OCI-LY7 (cell line): ENCODE measurements at regions not wholly inside any gene's neighbourhood (a gene's known extent, or its start where the extent isn't known, plus 50 kb on each side); places are given as distances from the start of the nearest gene placed in this dataset.
"Not testable (repeated sequence)": the region's sequence is repeated elsewhere in the genome, so short reads cannot be mapped to it uniquely, and the experiment has no call there.

ENCODE experiments used
- BruUV-seq: library from RNA; stranded (reverse); fragments of 400-500 nt; replicated peaks from 2 replicates; lab custom pipeline; 2021; lab: Mats Ljungman, UMichigan
- CTCF ChIA-PET: fragments of 300-600 bp; sonication (Branson Sonifier 250); formaldehyde crosslinking; loops from one replicate; lab custom pipeline; 2022; ENCODE audit warnings: antibody characterized with exemption; ENCODE audit not compliant: unreplicated experiment; lab: Charles Lee
- POLR2A ChIA-PET: fragments of 300-600 bp; sonication (Branson Sonifier 250); formaldehyde crosslinking; loops from one replicate; lab custom pipeline; 2022; ENCODE audit warnings: antibody characterized with exemption; lab: Charles Lee
- DNase-seq: peaks from one replicate; pipeline ENCODE4 v3.0.0-alpha.2; 2015; ENCODE audit warnings: low spot score
- H2AFZ ChIP-seq: fragments of 200-600 bp; sonication (generic), shearing (Covaris generic); 2 replicates; pipeline ENCODE4 v1.6.1; 2014; ENCODE audit warnings: mild to moderate bottlenecking, antibody characterized with exemption, low read length, moderate library complexity
- H3K27ac ChIP-seq: fragments of 200-600 bp; sonication (generic); 2 replicates; pipeline ENCODE4 v1.5.1; 2014; ENCODE audit warnings: mixed run types, low read depth, mild to moderate bottlenecking, moderate library complexity, low read length, inconsistent platforms; ENCODE audit not compliant: poor library complexity, severe bottlenecking
- H3K36me3 ChIP-seq: fragments of 200-600 bp; sonication (generic); 2 replicates; pipeline ENCODE4 v1.6.1; 2014; ENCODE audit warnings: mild to moderate bottlenecking, antibody characterized with exemption, low read length, moderate library complexity, mixed read lengths; ENCODE audit not compliant: insufficient read depth
- H3K4me1 ChIP-seq: fragments of 200-600 bp; sonication (generic); 2 replicates; pipeline ENCODE4 v1.5.1; 2014; ENCODE audit warnings: mild to moderate bottlenecking, low read length; ENCODE audit not compliant: insufficient read depth, poor library complexity, severe bottlenecking
- H3K4me2 ChIP-seq: fragments of 200-600 bp; sonication (generic); 2 replicates; pipeline ENCODE4 v1.6.1; 2014; ENCODE audit warnings: mild to moderate bottlenecking, low read length
- H3K4me3 ChIP-seq: fragments of 200-600 bp; sonication (generic); 2 replicates; pipeline ENCODE4 v1.5.1; 2014; ENCODE audit warnings: mild to moderate bottlenecking, low read depth, low read length; ENCODE audit not compliant: poor library complexity, severe bottlenecking
- H3K79me2 ChIP-seq: fragments of 200-600 bp; sonication (generic); 2 replicates; pipeline ENCODE4 v1.6.1; 2016; ENCODE audit warnings: low read depth, mild to moderate bottlenecking, low read length, moderate library complexity, mixed read lengths; ENCODE audit not compliant: insufficient read depth
- H3K9me2 ChIP-seq: fragments of 200-600 bp; sonication (generic); 2 replicates; pipeline ENCODE4 v1.6.1; 2016; ENCODE audit warnings: mild to moderate bottlenecking, low read length, mixed read lengths; ENCODE audit not compliant: insufficient read depth
- H3K9me3 ChIP-seq: fragments of 200-600 bp; sonication (generic); 2 replicates; pipeline ENCODE4 v1.6.1; 2014; ENCODE audit warnings: mild to moderate bottlenecking, mixed run types, low read length, mixed read lengths
- H4K20me1 ChIP-seq: fragments of 200-600 bp; sonication (generic); 2 replicates; pipeline ENCODE4 v1.6.1; 2014; ENCODE audit warnings: mild to moderate bottlenecking, antibody characterized with exemption, low read length, moderate library complexity, mixed read lengths; ENCODE audit not compliant: insufficient read depth
- CTCF ChIP-seq: fragments of 200-600 bp; sonication (generic); conservative IDR thresholded peaks from 2 replicates; pipeline ENCODE4 v1.5.1; 2014; ENCODE audit warnings: mild to moderate bottlenecking, antibody characterized with exemption, low read length, moderate library complexity, mixed read lengths
- EZH2phosphoT487 ChIP-seq: fragments of 200-600 bp; sonication (generic); IDR thresholded peaks from 2 replicates; pipeline ENCODE4 v1.6.1; 2018; ENCODE audit warnings: low read depth, borderline replicate concordance, mild to moderate bottlenecking, mixed run types, antibody characterized with exemption, low read length, moderate library complexity, mixed read lengths
- intact Hi-C: fragments of 100-400 bp; cut with micrococcal nuclease; formaldehyde crosslinking; loops from one replicate; pipeline ENCODE4 v1.10.0; 2022; ENCODE audit not compliant: unreplicated experiment

- Histone ChIP-seq H3K4me1 (peaks cover 14% of the 10 kb centered on the region), H2AFZ (no peak overlapping the region), H3K27ac (no peak overlapping the region), H3K9me3 (no peaks in the 10 kb centered on the region), H4K20me1 (no peaks in the 10 kb centered on the region), H3K4me2 (no peak overlapping the region), H3K79me2 (no peaks in the 10 kb centered on the region), H3K9me2 (no peaks in the 10 kb centered on the region), H3K36me3 (no peaks in the 10 kb centered on the region), H3K4me3 (no peak overlapping the region)
- DNase-seq = no peak
- intact Hi-C loops = no loop called here
- ChIA-PET CTCF (no interaction called here), POLR2A (interaction anchor here (0.6 to 1.7 kb wide), 3 partner anchors 25 to 1053 kb away, joined by 3 to 5 read pairs (median 5); no protein-coding TSS in a partner anchor)
- TF ChIP-seq EZH2phosphoT487 (no peak), CTCF (no peak)
- BruUV-seq = no TSS peak
Measured at GRCh38 chr18:35810520-35810919, 162.0 kb upstream of the RMP24 start.

GRCh38 chr18:35811896-35812295 is 160.6 kb upstream of the RMP24 start:
- ChIA-PET CTCF (no interaction called here), POLR2A (interaction anchor here (0.7 kb wide), 1 partner anchor 31 kb away, joined by 3 read pairs; no protein-coding TSS in a partner anchor)
- Histone ChIP-seq H3K79me2 (no peaks in the 10 kb centered on the region), H3K4me2 (no peak overlapping the region), H2AFZ (no peak overlapping the region), H3K9me3 (no peaks in the 10 kb centered on the region), H3K27ac (no peak overlapping the region), H3K4me1 (peaks cover 14% of the 10 kb centered on the region), H3K36me3 (no peaks in the 10 kb centered on the region), H3K9me2 (no peaks in the 10 kb centered on the region), H3K4me3 (no peak overlapping the region), H4K20me1 (no peaks in the 10 kb centered on the region)
- no TSS peak for BruUV-seq
- TF ChIP-seq EZH2phosphoT487 (no peak), CTCF (no peak)
- no peak for DNase-seq
- intact Hi-C loops = no loop called here

GRCh38 chr18:35815011-35815410 is 157.5 kb upstream of the RMP24 start:
- H3K4me2 ChIP-seq, H3K27ac ChIP-seq, intact Hi-C loops, H3K79me2 ChIP-seq, H2AFZ ChIP-seq, POLR2A ChIA-PET, H3K36me3 ChIP-seq, DNase-seq, H3K4me1 ChIP-seq, BruUV-seq, CTCF ChIA-PET, H3K4me3 ChIP-seq, H3K9me2 ChIP-seq, H3K9me3 ChIP-seq, H4K20me1 ChIP-seq: not testable (repeated sequence)
